Left forelimb (tissue), 1 donor: ENCODE measurements at regions not wholly inside any gene's neighbourhood (a gene's known extent, or its start where the extent isn't known, plus 50 kb on each side); places are given as distances from the start of the nearest gene placed in this dataset.

ENCODE experiments used
- DNase-seq: peaks from one replicate; pipeline ENCODE4 v3.0.0-alpha.2; 2018; ENCODE audit warnings: low spot score

- DNase-seq, result no peak
These were observed 310.0 kb upstream of the DDHD1 start for GRCh38 chr14:53462931-53463778.

DNA sequence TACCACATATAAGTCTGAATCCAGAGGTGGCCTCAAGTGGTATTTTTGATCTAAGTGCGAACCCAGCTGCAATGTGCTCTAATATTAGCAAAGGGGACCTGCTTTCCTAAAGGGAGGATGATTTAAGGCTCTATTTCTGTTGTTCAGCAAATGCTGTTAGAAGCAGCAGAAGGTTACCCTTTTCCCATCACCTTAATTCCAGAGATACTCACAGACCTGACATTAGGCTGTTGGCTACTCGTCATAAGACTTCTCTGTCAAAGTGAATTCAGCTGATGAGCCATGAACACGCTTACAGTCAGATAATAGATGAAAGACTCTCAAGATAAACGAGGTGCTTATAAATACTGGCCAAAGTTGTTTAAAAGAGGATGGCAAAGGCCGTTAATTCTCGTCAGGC, 308.7 kb upstream of the DDHD1 start:
- no peak for DNase-seq

DNA sequence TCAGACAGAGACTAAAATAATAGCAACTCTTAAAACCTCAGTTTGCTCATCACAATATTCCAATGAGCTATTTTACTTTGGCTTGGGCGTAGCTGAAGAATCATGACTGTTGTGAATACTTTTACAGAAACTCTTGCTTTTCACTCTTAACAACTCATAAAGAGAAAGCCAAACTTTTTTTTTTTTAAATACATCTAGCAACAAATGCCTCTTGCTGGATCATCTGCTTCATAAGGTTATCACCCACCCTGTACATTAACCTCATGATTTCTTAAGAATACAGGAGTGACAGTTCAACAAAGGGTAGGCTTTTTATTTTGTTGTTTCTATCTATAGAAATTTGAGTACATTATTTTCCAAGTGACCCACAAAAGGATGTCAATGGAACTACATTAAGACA, 307.4 kb upstream of the DDHD1 start:
- DNase-seq, result no peak

- no peak for DNase-seq
These were observed 305.3 kb upstream of the DDHD1 start for GRCh38 chr14:53458368-53458814.

DNA sequence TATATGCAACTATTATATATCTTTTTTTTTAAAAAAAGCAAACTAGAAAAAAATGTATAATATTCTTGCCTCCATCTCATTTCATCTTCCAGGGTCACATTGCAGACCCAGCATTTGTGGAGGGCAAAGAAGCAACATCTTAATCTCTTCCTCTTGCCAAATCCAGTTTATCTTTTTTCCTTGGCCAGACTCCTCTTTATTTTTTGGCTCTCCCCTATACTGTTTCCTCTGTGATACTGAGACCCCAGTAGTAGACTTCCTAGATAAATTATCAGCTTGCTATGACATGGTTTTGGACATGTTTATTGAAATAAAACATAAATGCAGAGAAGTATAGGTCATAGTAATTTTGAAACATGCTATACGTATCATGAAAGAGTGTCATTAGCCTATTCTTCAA, 303.8 kb upstream of the DDHD1 start:
- DNase-seq, result no peak

DNA sequence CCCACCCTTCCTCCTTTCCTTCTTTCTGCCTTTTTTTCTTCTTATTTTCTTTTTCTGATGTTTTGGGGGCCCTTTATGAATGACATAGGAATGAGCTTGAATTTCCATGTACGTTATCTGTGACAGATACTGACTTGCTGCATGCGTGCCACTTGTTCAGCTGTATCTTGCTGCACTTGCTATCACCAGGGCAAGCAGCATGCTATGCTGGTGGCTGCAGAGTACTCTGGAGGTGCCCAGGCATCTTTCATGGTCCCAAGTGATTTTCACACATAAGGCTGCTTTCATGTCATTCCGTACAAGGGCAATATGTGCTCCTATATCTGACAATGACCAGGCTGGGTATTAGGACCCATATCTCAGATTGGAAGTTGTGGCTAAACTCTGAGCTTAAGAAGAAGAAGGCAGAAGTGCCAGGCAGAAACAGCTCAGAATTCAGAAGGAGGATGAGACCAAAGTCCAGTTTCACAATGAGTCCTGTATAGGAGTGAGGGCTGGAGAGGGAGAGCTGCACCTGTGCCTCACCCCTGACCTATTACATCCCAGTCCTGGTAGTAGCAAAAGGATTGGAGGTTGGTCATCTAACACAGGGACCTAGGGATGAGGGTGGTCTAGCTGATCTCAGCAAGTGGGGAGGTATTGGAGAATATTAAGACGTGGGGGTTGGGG, 299.0 kb upstream of the DDHD1 start:
- no peak for DNase-seq

GRCh38 chr14:53450871-53451270, 297.7 kb upstream of the DDHD1 start:
- no peak for DNase-seq

GRCh38 chr14:53448682-53449081, 295.6 kb upstream of the DDHD1 start:
- DNase-seq, result no peak

DNA sequence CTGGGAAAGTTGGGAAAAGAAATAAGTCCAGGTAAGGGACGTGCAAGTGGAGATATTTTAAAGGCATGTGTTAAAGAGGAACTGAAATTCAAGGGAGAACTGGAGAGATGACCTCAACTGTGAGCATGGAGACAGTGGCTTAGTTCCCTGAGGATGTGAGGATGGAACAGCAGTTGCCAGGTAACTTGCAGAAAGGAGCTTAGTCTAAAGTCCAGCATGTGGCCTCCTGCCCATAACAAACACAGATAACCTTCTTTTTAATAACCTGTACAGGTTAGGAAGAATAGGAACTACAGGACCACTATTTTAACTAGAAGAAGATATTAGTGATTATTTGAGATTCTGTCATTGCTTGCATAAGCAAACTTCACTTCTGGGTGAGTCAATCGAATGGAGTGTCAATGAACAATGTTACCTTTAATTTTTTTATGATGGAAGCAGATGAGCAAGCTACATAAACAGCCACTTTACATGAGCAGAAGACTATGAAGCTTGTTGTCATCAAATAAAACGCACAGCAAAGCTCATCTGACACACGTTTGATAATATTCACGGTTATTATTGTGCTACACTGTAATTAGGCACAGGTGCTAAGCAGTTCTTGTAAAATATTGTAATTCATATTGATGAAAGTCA, 291.7 kb upstream of the DDHD1 start:
- DNase-seq, result no peak

DNA sequence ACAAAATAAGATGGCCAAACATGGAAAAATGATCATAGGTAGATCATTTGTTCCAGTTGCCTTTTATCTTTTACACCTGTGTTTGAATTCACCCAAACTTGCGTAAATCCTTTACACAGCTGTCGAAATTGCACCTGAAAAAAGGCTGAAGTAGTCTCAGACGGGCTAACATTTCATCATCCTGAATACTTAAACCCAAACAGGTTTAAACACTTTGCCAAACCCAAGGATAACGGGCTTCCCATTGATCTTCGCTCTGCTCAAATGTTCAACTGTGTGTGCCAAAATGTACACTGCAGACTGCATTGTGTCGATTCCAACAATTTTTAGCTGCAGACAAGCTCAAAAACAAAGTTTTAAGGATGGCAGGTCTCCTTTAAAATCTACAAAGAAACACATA, 288.7 kb upstream of the DDHD1 start:
- no peak for DNase-seq

DNA sequence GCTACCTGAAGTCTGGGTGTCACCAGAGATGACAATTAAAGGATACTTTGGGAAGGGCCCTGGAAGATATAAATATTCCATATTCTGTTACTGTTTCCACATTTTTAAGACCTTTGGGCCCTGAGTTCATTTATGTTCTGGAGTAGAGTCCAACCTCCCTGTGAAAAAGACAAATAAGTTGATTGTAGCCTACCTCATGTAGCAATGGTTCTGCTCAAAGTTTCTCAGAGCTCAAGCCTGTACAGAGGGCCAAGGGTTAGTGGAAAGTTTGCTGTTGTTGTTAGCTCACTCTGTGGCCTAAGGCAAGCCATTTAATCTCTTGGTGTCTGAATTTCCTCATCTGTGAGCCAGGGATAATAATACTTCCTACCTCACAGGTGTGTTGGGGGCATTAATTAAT, 284.7 kb upstream of the DDHD1 start:
- DNase-seq, result no peak

GRCh38 chr14:53432378-53432802, 279.3 kb upstream of the DDHD1 start:
- DNase-seq, result no peak

DNA sequence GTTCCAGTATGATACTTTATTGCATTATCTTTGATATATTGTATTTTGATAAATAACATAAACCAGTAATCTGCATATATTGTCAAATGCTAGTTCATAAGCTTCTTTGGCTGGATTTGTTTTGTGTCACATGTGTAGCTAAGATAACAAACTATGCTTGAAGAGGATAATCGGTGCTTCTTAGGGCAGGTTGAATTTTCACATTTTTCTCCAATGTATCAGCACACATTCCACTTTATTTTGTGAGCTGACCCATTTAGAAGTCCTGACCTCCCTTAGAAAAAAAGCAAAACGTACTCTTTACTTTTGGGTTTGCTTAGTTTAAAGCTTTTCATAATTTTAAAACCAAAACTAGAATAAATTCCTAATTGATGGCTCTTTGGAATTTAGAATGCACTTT, 277.7 kb upstream of the DDHD1 start:
- no peak for DNase-seq

GRCh38 chr14:53412819-53413675, 259.9 kb upstream of the DDHD1 start:
- DNase-seq, result no peak

DNA sequence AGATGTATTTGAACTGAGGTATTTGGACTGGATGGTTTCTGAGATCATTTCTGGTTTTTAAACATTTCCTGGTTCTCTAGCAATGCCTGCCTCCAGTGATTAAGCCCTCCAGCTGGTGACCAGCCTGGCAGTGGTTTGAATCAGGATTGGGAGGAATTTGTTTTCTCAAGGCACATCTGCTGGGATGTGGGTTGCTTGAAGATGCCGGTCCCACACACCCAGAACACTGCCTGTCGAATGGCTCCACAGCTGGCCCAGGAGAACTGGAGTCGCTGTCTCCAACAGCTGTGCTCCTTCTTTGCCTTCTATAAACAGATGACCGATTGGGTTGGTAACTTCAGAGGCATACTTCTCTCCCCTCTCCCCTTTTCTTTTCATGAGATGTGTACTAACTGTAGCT, 258.0 kb upstream of the DDHD1 start:
- peak; percentile 68 for DNase-seq

DNA sequence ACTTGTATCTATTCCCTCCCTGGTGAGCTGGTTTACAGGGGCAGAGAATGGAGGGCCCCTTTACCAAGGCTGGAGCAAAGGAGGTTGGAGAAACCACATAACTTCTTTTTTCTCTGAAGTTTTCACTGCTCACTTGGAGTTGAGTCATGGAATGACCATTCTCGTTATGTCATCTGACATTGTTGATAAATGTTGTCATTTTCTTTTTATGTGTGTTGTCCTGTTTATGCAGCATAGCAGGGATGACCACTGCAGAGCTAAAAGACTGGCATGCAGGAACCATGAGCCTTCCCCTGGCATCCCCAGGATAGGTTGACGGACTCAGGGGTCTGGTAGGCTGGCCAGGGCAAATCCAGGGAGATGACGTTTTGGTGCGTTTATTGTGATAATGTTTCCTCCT, 256.8 kb upstream of the DDHD1 start:
- DNase-seq, result no peak

GRCh38 chr14:53409289-53409688, 256.2 kb upstream of the DDHD1 start:
- no peak for DNase-seq

- DNase-seq, result no peak
These were observed 255.2 kb upstream of the DDHD1 start for GRCh38 chr14:53408175-53408879.

DNA sequence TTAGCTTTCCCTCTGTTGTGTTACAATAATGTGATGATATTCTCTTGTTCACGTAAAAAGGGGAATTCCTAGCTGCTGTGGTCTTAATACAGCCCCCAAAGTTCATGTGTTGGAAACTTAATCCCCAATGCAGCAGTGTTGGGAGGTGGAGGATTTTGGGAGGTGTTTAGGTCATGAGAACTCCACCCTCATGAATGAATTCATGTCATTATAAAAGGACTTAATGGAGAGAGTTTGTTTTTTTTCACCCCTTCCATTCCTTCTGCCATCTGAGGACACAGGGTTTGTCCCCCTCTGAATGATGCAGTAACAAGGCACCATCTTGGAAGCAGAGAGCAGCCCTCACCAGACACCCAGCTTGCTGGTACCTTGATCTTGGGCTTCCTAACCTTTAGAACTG, 253.4 kb upstream of the DDHD1 start:
- no peak for DNase-seq

DNA sequence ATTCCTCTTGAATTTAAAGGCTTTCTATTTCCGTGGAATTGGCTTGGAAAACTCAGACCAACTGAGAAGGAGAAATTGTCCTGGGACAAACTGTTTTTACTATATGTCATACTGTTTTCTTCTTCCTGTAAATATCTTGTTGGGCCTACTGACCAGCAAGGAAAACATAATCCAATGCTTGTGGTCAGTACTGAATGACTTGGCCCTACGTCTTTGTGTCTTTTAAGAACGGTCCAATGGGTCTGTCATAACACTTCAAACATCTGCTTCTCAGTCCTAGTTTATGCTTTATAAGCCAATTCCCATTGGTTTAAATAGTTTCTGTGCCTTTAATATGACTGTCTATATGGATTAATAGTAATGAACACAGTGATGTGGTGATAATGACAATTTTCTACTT, 248.5 kb upstream of the DDHD1 start:
- DNase-seq, result no peak

- DNase-seq, result no peak
These were observed 245.9 kb upstream of the DDHD1 start for GRCh38 chr14:53399057-53399456.

- DNase-seq, result no peak
These were observed 245.5 kb upstream of the DDHD1 start for GRCh38 chr14:53398616-53399015.
